Right cardiac atrium (tissue), 5 donors: ENCODE measurements at regions not wholly inside any gene's neighbourhood (a gene's known extent, or its start where the extent isn't known, plus 50 kb on each side); places are given as distances from the start of the nearest gene placed in this dataset.

ENCODE experiments used
- ATAC-seq, 2 donors: fragments of 200-7000 bp; cut with Tn5 transposase; one replicate each; pipeline versions ENCODE4 v1.8.0 to v1.9.1; 2020; ENCODE audit warnings: moderate library complexity in 2 of 2, mild to moderate bottlenecking in 1 of 2
- DNase-seq, 3 donors: peaks; one replicate each; pipeline ENCODE4 v3.0.0-alpha.2; 2020
- H3K27ac ChIP-seq: one replicate; pipeline ENCODE4 v1.5.1; 2013; ENCODE audit warnings: mild to moderate bottlenecking, low read length, control low read depth, moderate library complexity
- H3K27me3 ChIP-seq: one replicate; pipeline ENCODE4 v1.6.1; 2013; ENCODE audit not compliant: control insufficient read depth, insufficient read depth
- H3K4me1 ChIP-seq: one replicate; pipeline ENCODE4 v1.6.1; 2013; ENCODE audit warnings: low read length; ENCODE audit not compliant: control insufficient read depth, insufficient read depth
- H3K4me3 ChIP-seq: one replicate; pipeline ENCODE4 v1.5.1; 2013; ENCODE audit warnings: low read length, control low read depth
- H3K9me3 ChIP-seq: one replicate; pipeline ENCODE4 v1.6.1; 2013; ENCODE audit warnings: low read length; ENCODE audit not compliant: control insufficient read depth
- WGBS: extraction: QIAGEN DNeasy Blood & Tissue Kit; methylation state at CpG from one replicate; pipeline ENCODE4 v1.1.7; 2013; 5-methylcytosine and 5-hydroxymethylcytosine counted together
- intact Hi-C, 4 donors: fragments of 100-400 bp; cut with DNase I; formaldehyde crosslinking; loops; one replicate each; pipeline versions ENCODE4 v1.11.0 to v1.14.0; 2022 to 2023
- donor health status: healthy with polysubstance abuse.
- donor health status: DM: no; HTN: yes; CAD: no.
- donor health status: DM: no; HTN: no; CAD: no.
- donor health status: DM: no; HTN: yes; CAD: no; lungs with severe emphysema.
- donor health status: DM: yes; HTN: yes; CAD: no.

GRCh38 chr17:77326076-77326591, 185.4 kb downstream of the SEC14L1 start:
- intact Hi-C loops, result loop anchor here in 1 of 4 donors (10.0 kb wide), 1 partner anchor 99 kb away; no protein-coding TSS in a partner anchor
- peak in 1 of 3 donors; percentile 55 for DNase-seq
- Histone ChIP-seq H3K4me1 (peaks cover 9% of the 10 kb centered on the region), H3K4me3 (no peak overlapping the region), H3K27me3 (no peaks in the 10 kb centered on the region), H3K9me3 (no peaks in the 10 kb centered on the region), H3K27ac (no peak overlapping the region)
- ATAC-seq, result no peak
- 89% methylated on average over 18 of the region's 18 CpGs for WGBS

DNA sequence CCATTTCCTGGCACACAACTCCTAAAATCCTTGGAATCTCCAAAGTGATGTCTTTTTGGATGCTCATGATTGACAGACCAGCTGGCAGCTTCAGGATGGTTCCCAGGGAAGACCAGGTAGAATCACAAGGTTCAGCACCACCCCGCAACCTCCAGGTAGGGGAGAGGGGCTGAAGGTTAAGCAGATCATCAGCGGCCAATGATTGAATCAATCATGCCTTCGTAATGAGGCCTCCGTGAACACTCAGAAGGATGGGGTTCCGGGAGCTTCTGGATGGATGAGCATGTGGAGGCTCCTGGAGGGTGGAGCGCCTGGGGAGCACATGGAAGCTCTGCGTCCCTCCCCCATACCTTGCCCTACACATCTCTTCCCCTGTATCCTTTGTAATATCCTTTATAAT, 185.9 kb downstream of the SEC14L1 start:
- Histone ChIP-seq H3K27ac (no peak overlapping the region), H3K4me3 (no peak overlapping the region), H3K4me1 (peaks cover 11% of the 10 kb centered on the region), H3K9me3 (no peaks in the 10 kb centered on the region), H3K27me3 (no peaks in the 10 kb centered on the region)
- WGBS, result 95% methylated on average over 7 of the region's 7 CpGs
- intact Hi-C loops, result loop anchor here in 1 of 4 donors (10.0 kb wide), 1 partner anchor 98 kb away; no protein-coding TSS in a partner anchor
- DNase-seq (peak in 1 of 3 donors; percentile 45), ATAC-seq (no peak)

DNA sequence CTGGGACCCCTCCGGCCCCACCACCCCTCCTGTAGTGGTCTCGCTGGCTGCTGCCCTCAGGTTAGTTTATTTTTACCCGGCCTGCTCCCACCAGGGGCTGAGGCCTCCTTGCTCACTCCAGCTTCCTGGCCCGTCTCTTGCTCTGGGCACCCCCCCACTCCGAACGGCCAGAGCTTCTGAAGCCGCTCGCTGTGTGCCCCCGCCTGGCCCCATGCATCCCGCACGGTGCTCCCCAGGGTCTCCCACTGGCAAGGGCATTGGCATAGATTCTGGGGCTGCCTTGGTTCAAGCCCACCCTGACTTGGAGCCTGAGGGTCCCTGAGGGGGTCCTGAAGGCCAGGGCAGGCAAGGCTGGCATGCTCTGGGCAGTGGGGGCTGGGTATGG, 186.4 kb downstream of the SEC14L1 start:
- peaks cover 11% of the 10 kb centered on the region for H3K4me1 ChIP-seq
- H3K27ac ChIP-seq, result no peak overlapping the region
- intact Hi-C loops, result loop anchor here in 1 of 4 donors (10.0 kb wide), 1 partner anchor 98 kb away; no protein-coding TSS in a partner anchor
- ATAC-seq, result no peak
- H3K27me3 ChIP-seq, result no peaks in the 10 kb centered on the region
- 91% methylated on average over 11 of the region's 11 CpGs for WGBS
- peak in 2 of 3 donors; percentile 45 to 50 for DNase-seq
- H3K4me3 ChIP-seq, result no peak overlapping the region
- no peaks in the 10 kb centered on the region for H3K9me3 ChIP-seq

DNA sequence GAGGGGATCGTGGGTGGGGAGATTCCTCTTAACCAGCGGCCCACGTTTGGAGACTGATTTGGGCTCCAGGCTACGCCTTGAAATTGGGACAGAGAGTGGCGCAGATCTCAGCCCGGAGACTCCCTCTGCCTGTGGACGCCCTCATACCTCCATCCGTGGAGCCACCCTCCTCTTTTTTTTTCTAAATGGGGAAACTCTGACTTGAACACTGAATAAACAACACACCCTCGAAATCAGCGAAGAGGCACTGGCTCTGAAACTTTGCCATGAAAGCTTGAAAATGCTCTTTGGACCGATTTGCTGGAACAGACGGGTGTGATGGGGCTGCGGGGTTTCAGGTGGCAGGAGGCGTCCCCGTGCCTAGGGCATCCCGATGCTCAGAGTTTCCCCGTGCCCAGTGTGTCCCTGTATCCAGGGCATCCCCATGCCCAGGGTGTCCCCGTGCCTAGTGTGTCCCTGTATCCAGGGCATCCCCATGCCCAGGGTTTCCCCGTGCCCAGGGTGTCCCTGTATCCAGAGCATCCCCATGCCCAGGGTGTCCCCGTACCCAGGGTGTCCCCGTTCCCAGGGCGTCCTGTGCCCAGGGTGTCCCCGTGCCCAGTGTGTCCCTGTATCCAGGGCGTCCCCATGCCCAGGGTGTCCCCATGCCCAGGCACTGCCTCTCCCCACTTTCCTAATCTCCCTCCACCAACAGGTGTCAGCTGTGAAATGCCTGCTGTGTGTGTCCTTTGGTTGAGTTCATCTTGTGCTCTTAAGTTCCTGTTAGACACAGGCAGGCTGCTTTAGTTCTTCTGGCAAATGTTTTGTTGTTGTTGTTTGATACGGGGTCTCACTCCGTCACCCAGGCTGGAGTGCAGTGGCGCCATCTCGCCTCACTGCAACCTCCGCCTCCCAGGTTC, 187.0 kb downstream of the SEC14L1 start:
- WGBS, result 88% methylated on average over 29 of the region's 29 CpGs
- no peaks in the 10 kb centered on the region for H3K9me3 ChIP-seq
- ATAC-seq (no peak), DNase-seq (peak in 2 of 3 donors; percentile 42 to 52)
- no peaks in the 10 kb centered on the region for H3K27me3 ChIP-seq
- H3K4me1 ChIP-seq, result peaks cover 8% of the 10 kb centered on the region
- intact Hi-C loops, result loop anchor here in 1 of 4 donors (10.0 kb wide), 1 partner anchor 97 kb away; no protein-coding TSS in a partner anchor
- H3K4me3 ChIP-seq, result no peak overlapping the region
- H3K27ac ChIP-seq, result no peak overlapping the region

- ATAC-seq (no peak), DNase-seq (peak in 1 of 3 donors; percentile 45)
- H3K4me1 ChIP-seq, result peaks cover 2% of the 10 kb centered on the region
- no peak overlapping the region for H3K27ac ChIP-seq
- 85% methylated on average over 15 of the region's 15 CpGs for WGBS
- intact Hi-C loops, result loop anchor here in 1 of 4 donors (10.0 kb wide), 1 partner anchor 96 kb away; no protein-coding TSS in a partner anchor
- no peaks in the 10 kb centered on the region for H3K9me3 ChIP-seq
- no peak overlapping the region for H3K4me3 ChIP-seq
- H3K27me3 ChIP-seq, result no peaks in the 10 kb centered on the region
These were observed 188.3 kb downstream of the SEC14L1 start for GRCh38 chr17:77328823-77329740.

DNA sequence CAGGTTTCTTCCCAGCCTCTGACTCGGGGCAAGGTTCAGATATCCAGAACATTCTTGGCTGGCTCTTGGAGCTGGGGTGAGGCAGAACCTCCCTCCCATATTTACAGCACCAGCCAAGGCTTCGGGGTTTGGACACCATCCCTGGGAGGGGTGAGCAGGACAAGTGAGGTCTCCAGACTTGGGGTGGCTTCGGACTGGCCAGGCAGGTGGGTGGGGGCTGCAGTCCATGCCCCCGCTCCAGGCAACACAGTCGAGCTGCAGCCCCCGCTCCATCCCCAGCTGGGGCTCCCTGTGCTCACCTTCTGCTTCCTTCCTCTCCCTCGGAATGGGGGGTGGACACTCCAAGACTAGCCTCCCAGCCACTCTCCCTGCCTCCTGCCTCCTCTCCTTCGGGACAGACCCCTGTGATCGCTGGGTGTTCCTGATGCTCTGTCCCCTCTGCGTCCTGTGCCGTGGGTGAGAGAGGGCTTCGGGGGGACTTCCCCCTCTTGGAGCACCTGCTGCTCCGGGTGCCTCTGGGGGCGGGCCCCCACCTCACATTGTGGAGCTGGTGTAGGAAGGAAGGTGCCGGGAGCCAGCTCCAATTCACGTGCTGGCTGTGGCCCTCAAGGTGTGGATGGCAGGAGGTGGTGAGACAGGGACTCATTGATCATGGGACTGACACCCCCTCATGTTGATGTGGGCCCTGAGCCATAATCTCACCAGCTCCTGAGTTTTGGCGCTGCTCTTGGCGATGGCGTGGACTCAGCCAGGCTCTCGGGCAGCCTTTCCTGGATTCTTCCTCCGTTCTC, 189.2 kb downstream of the SEC14L1 start:
- intact Hi-C loops, result loop anchor here (2.0 to 10.0 kb wide), 5 partner anchors 42 to 165 kb away; no protein-coding TSS in a partner anchor
- Histone ChIP-seq H3K27ac (no peak overlapping the region), H3K4me3 (no peak overlapping the region), H3K27me3 (no peaks in the 10 kb centered on the region), H3K9me3 (no peaks in the 10 kb centered on the region), H3K4me1 (peaks cover 2% of the 10 kb centered on the region)
- DNase-seq (peak in 2 of 3 donors; percentile 49 to 50), ATAC-seq (no peak)
- WGBS, result 84% methylated on average over 21 of the region's 21 CpGs

DNA sequence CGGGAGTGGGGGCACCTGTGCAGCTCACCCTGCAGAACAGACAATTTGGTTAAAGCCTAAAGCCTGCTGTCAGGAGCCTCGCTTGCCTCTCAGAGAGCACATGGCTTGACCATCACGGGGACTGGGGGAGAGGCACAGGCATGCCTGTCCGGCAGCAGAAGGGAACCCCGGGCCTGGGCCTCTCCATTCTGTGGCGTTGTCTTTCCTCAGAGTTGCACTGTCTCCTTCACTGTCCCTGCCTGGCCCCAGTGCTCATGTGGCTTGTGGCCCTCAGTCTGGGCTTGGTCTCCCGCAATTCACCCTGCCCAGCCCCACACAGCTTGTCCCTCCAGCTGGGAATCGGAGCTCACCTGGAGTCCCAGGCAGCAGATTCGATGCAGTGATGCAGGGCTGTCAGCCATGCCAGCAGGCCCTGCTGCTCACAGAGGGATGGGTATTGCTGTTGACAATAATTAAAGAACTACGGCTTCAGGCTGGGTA, 189.9 kb downstream of the SEC14L1 start:
- ATAC-seq, result no peak
- H3K4me3 ChIP-seq, result no peak overlapping the region
- H3K27me3 ChIP-seq, result no peaks in the 10 kb centered on the region
- intact Hi-C loops, result loop anchor here (1.0 to 10.0 kb wide), 6 partner anchors 42 to 165 kb away; no protein-coding TSS in a partner anchor
- no peaks in the 10 kb centered on the region for H3K9me3 ChIP-seq
- H3K27ac ChIP-seq, result no peak overlapping the region
- WGBS, result 89% methylated on average over 10 of the region's 10 CpGs
- peak in 2 of 3 donors; percentile 28 to 54 for DNase-seq
- peaks cover 2% of the 10 kb centered on the region for H3K4me1 ChIP-seq

- H3K4me1 ChIP-seq, result peaks cover 2% of the 10 kb centered on the region
- no peaks in the 10 kb centered on the region for H3K9me3 ChIP-seq
- H3K27me3 ChIP-seq, result no peaks in the 10 kb centered on the region
- intact Hi-C loops, result loop anchor here (1.0 to 10.0 kb wide), 6 partner anchors 41 to 164 kb away; no protein-coding TSS in a partner anchor
- H3K4me3 ChIP-seq, result no peak overlapping the region
- WGBS, result 7% methylated on average over 23 of the region's 23 CpGs
- ATAC-seq, result peak; percentile 88 to 91
- no peak overlapping the region for H3K27ac ChIP-seq
- peak; percentile 92 to 97 (median 97) for DNase-seq
These were observed 190.6 kb downstream of the SEC14L1 start for GRCh38 chr17:77331301-77331864.

DNA sequence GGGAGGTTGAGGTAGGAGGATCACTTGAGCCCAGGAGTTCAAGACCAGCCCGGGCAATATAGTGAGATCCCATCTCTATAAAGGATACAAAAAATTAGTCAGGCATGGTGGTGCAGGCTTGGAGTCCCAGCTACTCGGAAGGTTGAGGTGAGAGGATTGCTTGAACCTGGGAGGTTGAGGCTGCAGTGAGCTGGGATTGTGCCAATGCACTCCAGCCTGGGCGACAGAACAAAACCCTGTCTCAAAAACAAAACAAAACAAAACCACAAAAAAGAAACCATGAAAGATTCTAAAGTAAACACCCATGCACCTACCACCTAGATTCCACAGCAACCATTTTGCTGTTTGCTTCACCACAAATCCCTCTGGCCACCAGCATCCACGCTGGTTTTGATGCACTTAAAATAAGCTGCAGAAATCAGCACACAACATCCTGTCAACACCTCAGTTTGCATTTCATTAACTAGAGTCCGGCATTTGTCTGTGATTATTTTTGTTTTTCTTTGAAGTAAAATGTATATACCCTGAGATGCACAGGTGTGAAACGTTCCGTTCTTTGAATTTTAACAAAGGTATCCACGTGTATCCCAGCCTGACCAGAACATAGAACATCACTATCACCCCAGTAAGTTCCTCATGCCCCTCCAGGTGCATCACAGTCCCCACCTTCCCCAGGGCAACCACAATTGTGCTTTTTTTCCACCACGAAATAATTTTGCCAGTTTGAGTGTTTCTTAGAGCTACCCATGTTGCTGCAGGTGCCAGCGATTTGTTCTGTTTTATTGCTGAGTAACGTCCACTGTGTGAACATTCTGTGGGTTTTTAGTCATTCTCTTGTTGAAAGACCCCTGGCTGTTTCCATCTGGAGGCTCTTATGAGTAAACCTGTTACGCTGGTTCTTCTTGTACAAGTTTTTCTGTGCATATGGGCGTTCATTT, 191.5 kb downstream of the SEC14L1 start:
- intact Hi-C loops, result loop anchor here in 3 of 4 donors (5.0 to 10.0 kb wide), 3 partner anchors 40 to 95 kb away; no protein-coding TSS in a partner anchor
- peak in 1 of 3 donors; percentile 41 for DNase-seq
- Histone ChIP-seq H3K4me1 (peaks cover 2% of the 10 kb centered on the region), H3K27ac (no peak overlapping the region), H3K4me3 (no peak overlapping the region), H3K9me3 (no peaks in the 10 kb centered on the region), H3K27me3 (no peaks in the 10 kb centered on the region)
- no peak for ATAC-seq
- WGBS, result 85% methylated on average over 13 of the region's 13 CpGs
